Kidney glomerular epithelial cell (primary cell): ENCODE measurements at regions not wholly inside any gene's neighbourhood (a gene's known extent, or its start where the extent isn't known, plus 50 kb on each side); places are given as distances from the start of the nearest gene placed in this dataset.

Experiments used
- DNase-seq: peaks from one replicate; lab custom pipeline; 2025; lab: John Stamatoyannopoulos, UW

DNA sequence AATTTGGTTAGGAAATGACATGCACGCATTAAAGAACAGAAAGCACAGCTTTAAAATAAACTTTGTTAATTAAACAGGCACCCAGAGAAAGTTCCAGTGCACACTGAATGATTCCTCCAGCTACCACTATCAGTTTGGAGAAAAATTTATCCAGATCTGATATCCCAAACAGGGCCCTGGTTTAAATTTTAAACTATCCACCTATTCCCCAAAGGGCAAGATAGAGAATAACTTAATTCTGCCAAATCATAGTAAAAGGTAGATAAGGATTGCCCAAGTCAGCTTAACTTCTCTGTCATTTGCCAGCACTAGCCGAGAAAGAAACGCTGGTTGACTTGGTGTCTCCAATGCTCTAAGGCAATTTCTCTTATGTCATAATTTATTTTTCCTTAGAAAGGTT, 321.9 kb upstream of the PKDCC start:
- DNase-seq, result no peak

DNA sequence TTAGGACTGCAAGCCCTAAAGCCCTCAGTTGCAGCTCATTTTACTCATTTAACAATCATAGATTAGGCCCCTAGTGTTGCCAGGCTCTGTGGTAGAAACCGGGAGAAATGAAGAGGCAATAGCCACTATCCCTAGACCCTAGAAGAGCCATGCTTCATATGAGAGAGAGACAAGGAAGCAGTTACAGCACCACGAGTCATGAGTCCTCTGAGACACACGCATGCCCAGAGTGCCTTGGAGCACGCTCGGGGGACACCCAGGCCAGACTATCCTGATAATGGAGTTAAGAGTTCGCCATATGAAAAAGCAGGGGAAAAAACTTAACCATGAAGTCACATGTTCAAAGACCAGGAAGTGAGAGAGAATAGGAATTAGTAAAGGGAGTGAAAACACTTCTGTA, 321.5 kb upstream of the PKDCC start:
- no peak for DNase-seq

- no peak for DNase-seq
Observed at GRCh38 chr2:41727152-41727551, 320.7 kb upstream of the PKDCC start.

DNA sequence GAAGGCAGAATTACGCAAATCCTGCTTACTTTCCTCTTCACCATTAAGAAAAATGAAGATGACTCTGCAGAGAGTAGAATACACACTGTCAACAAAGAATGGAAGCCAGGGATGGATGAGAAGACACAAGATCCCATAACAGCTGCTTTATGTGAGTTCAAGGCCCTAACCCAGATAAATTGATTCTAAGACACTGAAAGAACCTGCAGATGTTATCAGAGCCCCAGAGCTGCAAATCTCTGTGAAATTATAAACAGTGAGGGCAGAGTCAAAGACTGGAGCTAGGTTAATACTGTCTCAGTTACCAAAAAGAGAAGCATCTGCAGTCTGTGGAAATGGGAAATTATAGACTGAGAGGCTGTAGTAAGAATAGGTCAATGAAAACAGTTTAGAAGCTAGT, 320.1 kb upstream of the PKDCC start:
- DNase-seq, result no peak

DNA sequence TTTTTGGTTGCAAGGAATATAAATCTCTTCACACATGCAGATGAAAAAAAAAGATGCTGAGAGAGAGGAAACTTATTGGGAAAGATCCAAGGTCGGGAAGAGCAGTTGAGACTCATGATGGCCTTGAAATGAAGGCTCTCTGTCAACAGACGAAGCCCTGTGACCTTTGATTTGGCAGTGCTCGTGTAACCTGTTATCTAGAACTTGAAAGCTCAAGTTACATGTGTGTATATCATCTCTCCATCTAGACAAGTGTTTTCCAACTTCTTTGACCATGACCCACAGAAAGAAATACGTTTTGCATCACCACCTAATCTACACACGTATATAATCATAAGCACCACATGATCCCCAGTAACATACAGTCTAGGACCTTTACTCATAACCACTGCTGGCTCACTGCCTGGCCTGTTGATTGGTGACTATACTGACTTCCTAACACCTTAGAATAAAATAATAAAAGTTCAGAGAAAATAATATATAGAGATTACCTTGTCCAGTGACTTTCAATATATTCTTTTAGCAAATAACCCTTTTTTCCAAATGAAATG, 319.0 kb upstream of the PKDCC start:
- DNase-seq, result no peak

DNA sequence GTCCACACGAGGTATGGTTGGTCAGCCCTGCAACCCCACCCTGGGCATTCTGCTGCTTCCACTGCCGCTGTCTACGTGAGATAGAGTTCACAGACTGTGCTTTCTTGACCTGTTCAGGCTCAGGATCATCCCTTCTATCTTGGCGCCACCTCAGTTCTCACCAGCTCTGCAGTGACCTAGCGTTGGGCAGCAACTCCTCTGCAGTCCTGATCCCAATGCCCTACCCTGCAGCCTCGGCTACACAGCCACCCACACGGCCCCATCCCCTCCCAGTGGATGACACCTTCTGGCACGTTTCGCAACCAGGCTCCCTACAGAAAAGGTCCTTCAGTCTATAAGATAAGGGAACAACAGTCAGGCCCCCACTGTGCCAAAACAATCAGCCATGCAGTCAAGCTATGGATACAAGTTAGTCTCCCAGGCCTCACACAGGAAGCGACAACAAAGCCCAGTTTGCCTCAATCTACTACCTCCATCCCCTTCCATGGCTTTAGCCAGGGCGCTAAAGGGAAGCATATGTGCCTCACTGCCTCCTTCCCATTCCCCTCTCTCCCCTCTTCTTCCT, 317.9 kb upstream of the PKDCC start:
- no peak for DNase-seq

GRCh38 chr2:41735006-41735405, 312.8 kb upstream of the PKDCC start:
- no peak for DNase-seq

DNA sequence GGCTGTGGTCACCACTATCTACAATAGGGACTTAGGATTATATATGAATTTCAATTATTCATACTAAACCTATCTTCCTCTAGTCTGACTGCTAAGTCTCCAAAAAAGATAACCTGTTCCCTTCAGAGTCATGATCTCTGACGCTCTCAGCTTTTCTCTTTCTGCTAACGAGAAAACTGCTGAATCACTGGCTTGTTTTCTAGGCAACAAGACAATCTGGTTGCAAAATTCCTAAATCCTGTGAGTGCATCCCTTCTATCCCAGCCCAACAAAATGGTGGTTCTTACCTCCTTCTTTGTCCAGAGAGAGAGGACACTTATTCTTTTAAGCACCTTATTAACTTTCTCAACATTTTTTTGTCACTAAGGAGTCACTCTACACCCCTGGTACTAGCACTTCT, 312.3 kb upstream of the PKDCC start:
- no peak for DNase-seq

GRCh38 chr2:41736105-41736567, 311.7 kb upstream of the PKDCC start:
- peak; percentile 53 for DNase-seq

DNA sequence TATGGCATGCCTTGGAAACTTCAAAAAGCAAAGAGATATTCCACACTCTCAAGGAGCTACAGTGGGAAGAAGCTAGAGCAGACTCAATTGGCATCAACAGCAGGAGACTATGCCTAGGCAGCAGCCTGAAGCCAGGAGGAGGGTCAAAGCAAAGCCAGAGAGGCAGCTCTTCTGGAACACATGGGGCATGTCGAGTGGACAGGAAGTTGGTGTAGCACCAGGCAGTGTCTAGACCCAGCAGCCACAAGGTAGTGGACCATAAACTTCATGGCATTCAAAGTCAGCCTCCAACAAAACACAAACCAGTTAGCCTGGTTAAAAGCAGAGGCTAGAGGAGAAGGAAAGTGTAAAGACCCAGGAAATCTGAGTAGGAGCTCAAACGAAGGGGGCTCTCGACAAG, 311.2 kb upstream of the PKDCC start:
- peak; percentile 53 for DNase-seq

- no peak for DNase-seq
Observed at GRCh38 chr2:41737888-41738287, 309.9 kb upstream of the PKDCC start.

GRCh38 chr2:41741951-41742595, 305.7 kb upstream of the PKDCC start:
- DNase-seq, result peak; percentile 56

- no peak for DNase-seq
Observed at GRCh38 chr2:41743324-41743723, 304.5 kb upstream of the PKDCC start.

GRCh38 chr2:41750829-41751228, 297.0 kb upstream of the PKDCC start:
- no peak for DNase-seq

DNA sequence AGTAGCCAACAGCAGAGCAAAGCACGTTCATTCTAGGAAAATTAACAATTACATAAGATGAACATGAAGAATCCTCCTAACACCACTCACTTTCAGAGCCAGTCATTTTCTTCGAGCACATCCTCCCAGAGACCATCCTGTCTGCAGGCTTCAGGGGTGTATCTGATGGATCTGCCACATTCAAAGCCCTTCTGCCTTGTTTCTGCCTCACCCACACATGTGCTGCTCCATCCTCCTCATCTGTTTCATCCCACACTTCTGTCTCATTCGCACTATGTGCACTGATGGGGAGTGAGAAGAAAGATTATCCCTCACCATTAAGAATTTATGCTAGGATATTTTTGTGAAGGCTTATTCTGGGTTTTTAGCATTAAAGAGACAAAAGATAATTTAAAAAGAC, 287.9 kb upstream of the PKDCC start:
- no peak for DNase-seq

DNA sequence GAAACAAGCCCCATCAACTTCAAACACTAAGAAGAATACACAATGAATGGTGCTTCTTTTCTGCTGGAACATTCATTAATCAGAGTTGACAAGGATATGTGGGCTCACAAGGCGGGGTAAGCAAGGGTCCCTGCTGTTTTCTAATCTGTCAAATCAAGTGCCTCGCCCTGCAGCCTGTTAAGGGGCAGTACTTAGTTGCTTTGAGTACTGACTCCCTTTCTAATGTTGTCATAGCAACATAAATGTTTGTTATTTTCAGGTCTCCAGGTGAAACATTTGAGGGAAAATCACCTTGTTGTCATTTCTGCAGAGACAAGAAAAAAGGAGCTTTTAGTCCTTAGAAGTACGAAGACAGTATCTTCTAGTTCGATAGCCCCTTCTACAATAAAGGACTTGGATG, 284.7 kb upstream of the PKDCC start:
- DNase-seq, result no peak

DNA sequence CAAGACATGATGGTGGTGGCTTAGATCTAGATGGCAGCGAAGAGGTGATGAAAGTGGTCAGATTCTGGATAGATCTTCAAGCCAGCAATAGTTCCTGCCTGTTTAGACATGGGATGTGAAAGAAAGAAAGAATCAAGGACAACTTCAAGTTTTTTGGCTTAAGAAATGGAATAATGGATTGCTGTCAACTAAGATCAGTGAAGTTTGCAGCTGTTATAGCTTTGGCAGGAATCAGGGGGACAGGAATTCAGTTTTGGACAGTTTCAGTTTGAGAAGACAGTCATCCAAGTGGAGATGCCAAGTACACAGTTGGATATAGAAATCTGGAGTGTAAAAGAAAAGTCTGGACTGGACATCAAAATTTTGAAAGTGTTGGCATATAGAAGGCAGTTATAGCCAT, 283.7 kb upstream of the PKDCC start:
- DNase-seq, result no peak

DNA sequence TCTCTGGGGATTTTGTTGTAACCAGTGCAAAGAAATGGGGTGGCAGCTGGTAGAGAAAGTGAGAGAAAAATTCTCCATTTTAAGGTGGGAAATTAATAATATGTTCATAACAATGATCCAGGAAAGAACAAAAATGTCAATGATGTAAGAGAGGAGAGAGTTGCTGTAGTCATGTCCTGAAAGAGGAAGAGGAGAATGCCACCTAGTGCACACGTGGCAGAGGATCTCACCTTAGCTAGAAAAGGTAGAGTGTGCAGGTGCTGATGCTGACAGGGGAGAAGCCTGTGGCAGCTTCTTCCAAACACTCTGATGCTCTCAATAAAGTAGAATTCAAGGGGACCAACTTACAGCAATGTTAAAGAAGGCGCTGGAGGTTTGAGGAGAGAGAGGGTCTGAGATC, 282.9 kb upstream of the PKDCC start:
- DNase-seq, result no peak

DNA sequence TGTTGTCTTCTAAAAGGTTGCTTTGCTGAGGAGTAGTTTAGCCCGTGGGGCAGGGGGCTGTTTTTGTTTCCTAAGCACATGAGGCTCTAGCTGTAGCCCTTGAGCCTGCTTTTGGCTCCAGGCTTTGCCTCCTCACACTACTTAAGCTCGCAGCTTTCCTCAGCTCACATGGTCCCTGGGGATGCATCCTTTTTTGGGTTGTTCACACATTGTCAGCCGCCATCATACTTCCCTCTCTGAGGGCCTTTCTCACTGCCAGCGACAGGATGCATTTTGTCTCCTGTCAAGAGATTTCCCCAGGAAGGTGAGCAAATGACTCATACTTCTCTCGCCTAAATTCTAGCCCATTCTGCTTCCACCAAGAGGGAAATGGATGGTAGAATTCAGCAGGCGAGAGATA, 279.5 kb upstream of the PKDCC start:
- DNase-seq, result no peak

DNA sequence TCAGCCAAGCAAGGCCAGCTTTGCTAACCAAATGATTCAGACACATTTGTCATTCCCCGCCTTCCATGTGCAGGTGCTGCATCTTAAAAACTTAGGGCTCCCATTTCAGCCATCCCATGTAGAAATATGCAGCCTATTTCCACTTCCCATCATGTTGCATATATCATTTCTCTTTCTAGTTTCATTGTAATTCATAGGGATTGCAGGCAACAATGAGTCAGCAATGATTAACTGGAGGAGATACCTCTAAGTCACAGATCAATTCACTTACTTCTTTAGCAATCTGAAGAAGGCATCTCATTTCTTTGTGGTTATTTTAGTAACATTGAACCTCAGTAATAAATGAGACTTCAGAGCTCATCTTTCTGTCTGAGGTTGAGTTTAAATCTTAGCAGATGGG, 276.1 kb upstream of the PKDCC start:
- DNase-seq, result peak; percentile 42

GRCh38 chr2:41772697-41773096, 275.1 kb upstream of the PKDCC start:
- DNase-seq, result no peak

DNA sequence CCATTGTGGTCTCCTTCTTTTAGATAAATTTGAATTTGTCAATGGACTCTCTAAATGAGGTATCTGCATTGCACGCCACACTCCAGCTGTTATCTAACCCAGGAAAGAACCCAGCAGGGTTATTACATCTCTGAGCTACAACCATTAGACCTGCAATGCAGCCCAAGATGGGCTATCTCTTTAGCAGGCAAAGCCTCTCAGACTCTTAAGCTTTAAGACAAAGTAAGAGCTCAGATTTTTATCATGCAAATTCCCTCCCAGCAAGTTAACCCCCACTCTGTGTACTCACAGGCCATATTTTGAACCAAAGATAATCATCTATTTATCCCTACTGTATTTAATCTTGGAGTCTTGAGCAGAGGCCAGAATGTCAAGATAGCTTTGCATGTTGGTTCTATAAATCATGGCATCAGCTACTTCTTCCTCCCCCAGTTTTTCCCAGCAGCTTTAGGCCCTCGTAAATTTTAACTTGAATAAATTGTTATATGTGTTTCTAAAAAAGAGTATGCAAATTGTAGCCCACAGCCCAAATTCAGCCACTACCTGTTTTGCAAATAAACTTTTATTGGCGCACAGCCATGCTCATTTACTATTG, 273.7 kb upstream of the PKDCC start:
- DNase-seq, result no peak

GRCh38 chr2:41775366-41776025, 272.3 kb upstream of the PKDCC start:
- DNase-seq, result no peak
